Vagina (tissue), 2 donors: ENCODE measurements at regions not wholly inside any gene's neighbourhood (a gene's known extent, or its start where the extent isn't known, plus 50 kb on each side); places are given as distances from the start of the nearest gene placed in this dataset.

Source experiments
- POLR2A ChIP-seq, 2 donors: fragments of 450-650 bp; IDR thresholded peaks; one replicate each; pipeline ENCODE4 v1.6.1; 2017; ENCODE audit warnings: antibody characterized with exemption in 2 of 2, mild to moderate bottlenecking in 2 of 2, moderate library complexity in 2 of 2
- TF ChIP-seq, protein P1 (sequence below), 3 experiments: fragments of 450-650 bp in 2 of 3; fragments of 200-600 bp in 1 of 3; sonication (generic) in 1 of 3; IDR thresholded peaks; one replicate each; pipeline ENCODE4 v1.5.1; 2017 to 2019; ENCODE audit warnings: antibody characterized with exemption in 3 of 3, mild to moderate bottlenecking in 2 of 3, moderate library complexity in 2 of 3

DNA sequence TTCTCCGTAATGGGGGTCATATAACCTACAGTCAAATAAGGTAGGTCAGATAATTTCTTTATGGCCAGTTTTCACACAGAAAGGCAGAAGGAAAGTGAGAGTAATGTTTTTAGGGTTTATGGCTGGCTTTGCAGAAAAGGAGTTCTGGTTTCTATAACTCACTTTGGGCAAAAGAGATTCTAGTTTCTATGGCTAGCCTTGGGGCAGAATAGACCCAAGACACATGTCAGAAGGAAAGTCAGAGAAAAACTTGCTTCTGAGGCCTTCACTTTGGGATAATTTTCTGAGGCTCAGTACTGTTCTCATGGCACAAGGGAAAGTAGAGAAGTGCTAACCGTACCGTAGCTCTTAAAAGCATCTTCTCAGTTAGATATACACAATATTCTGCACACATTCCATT lies 1145.3 kb downstream of the EFNA5 start:
- TF ChIP-seq POLR2A (IDR thresholded peaks at IDR 0.05), result no peak
- TF ChIP-seq, protein P1, sequence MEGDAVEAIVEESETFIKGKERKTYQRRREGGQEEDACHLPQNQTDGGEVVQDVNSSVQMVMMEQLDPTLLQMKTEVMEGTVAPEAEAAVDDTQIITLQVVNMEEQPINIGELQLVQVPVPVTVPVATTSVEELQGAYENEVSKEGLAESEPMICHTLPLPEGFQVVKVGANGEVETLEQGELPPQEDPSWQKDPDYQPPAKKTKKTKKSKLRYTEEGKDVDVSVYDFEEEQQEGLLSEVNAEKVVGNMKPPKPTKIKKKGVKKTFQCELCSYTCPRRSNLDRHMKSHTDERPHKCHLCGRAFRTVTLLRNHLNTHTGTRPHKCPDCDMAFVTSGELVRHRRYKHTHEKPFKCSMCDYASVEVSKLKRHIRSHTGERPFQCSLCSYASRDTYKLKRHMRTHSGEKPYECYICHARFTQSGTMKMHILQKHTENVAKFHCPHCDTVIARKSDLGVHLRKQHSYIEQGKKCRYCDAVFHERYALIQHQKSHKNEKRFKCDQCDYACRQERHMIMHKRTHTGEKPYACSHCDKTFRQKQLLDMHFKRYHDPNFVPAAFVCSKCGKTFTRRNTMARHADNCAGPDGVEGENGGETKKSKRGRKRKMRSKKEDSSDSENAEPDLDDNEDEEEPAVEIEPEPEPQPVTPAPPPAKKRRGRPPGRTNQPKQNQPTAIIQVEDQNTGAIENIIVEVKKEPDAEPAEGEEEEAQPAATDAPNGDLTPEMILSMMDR (IDR thresholded peaks at IDR 0.05), result no peak
